Heart left ventricle (tissue), 16 donors: ENCODE measurements at regions not wholly inside any gene's neighbourhood (a gene's known extent, or its start where the extent isn't known, plus 50 kb on each side); places are given as distances from the start of the nearest gene placed in this dataset.

Experiments used
- ATAC-seq, 4 donors: fragments of 200-7000 bp; cut with Tn5 transposase; one replicate each; pipeline ENCODE4 v1.9.1; 2020 to 2022; ENCODE audit warnings: moderate library complexity in 4 of 4, mild to moderate bottlenecking in 3 of 4, moderate number of reproducible peaks in 1 of 4
- DNase-seq, 5 donors: peaks; one replicate each; pipeline ENCODE4 v3.0.0-alpha.2; 2020
- H3K27ac ChIP-seq, 12 donors: fragments of 200-600 bp; sonication (generic) in 4 of 12; one replicate each; pipeline versions ENCODE4 v1.5.0 to v1.8.0; 2016 to 2022; ENCODE audit warnings: mild to moderate bottlenecking in 2 of 12
- H3K27me3 ChIP-seq, 9 donors: fragments of 200-600 bp; sonication (generic) in 2 of 9; one replicate each; pipeline versions ENCODE4 v1.5.1 to v1.8.0; 2016 to 2022; ENCODE audit warnings: mild to moderate bottlenecking in 3 of 9
- H3K36me3 ChIP-seq, 9 donors: fragments of 200-600 bp; sonication (generic) in 2 of 9; one replicate each; pipeline versions ENCODE4 v1.5.0 to v1.8.0; 2018 to 2022; ENCODE audit warnings: mild to moderate bottlenecking in 2 of 9
- H3K4me1 ChIP-seq, 12 donors: fragments of 200-600 bp; sonication (generic) in 4 of 12; one replicate each; pipeline versions ENCODE4 v1.5.0 to v1.8.0; 2016 to 2022; ENCODE audit warnings: mild to moderate bottlenecking in 3 of 12
- H3K4me3 ChIP-seq, 12 donors: fragments of 200-600 bp; sonication (generic) in 4 of 12; one replicate each; pipeline versions ENCODE4 v1.5.0 to v1.8.0; 2017 to 2022; ENCODE audit warnings: mild to moderate bottlenecking in 9 of 12, moderate library complexity in 4 of 12
- H3K9me3 ChIP-seq, 12 donors: fragments of 200-600 bp; sonication (generic) in 4 of 12; one replicate each; pipeline versions ENCODE4 v1.5.0 to v1.8.0; 2016 to 2022; ENCODE audit warnings: mild to moderate bottlenecking in 1 of 12
- POLR2A ChIP-seq, 2 donors: fragments of 450-650 bp; IDR thresholded peaks; one replicate each; pipeline ENCODE4 v1.6.1; 2017; ENCODE audit warnings: antibody characterized with exemption in 2 of 2, mild to moderate bottlenecking in 2 of 2, moderate library complexity in 2 of 2
- whole genome bisulfite sequencing, 4 donors: extraction: QIAGEN DNeasy Blood & Tissue Kit in 2 of 4; methylation state at CpG; one replicate each; pipeline versions ENCODE4 v1.1.5 to v1.1.7; 2013 to 2018; 5-methylcytosine and 5-hydroxymethylcytosine counted together
- intact Hi-C, 10 donors: fragments of 100-400 bp; cut with DNase I; formaldehyde crosslinking; loops; one replicate each; pipeline versions ENCODE4 v1.11.1 to v1.14.2; 2022
- TF ChIP-seq, protein P1 (sequence below), 12 donors: fragments of 200-600 bp; sonication (generic) in 4 of 12; IDR thresholded peaks; one replicate each; pipeline versions ENCODE4 v1.5.0 to v1.8.0; 2018 to 2022; ENCODE audit warnings: antibody characterized with exemption in 12 of 12, mild to moderate bottlenecking in 5 of 12
- donor health status: ischemic (EF 13 %, LVEDD 7.1; RV severe dilation, severe dysfunction).
- donor health status: healthy with polysubstance abuse.
- donor health status: DM: no; HTN: yes; CAD: no.
- donor health status: DM: no; HTN: no; CAD: no.
- donor health status: ischemic (EF 25% LVEDD 6.9; RV normal size, moderate dysfunction).
- donor health status: ischemic (EF 25% LVEDD 5.7; RV mildly dilated, moderate dysfunction).
- donor health status: healthy.
- donor health status: DM: yes; HTN: yes; CAD: no.
- donor health status: ischemic (EF 35%, LVEDD 5.7; RV mildly dilated, moderate dysfunction).
- donor health status: nonischemic (EF 11% LVEDD 7.7; RV severe dilation, severe dysfunction).
- donor health status: DM: yes; HTN: yes; CAD: no.
- donor health status: PGD.
- donor health status: ischemic (EF 29% LVEDD 5.4; RV normal size, mild dysfunction).
- donor health status: nonischemic (EF 23%, LVEDD 6.1; RV moderate dilation, normal function).

DNA sequence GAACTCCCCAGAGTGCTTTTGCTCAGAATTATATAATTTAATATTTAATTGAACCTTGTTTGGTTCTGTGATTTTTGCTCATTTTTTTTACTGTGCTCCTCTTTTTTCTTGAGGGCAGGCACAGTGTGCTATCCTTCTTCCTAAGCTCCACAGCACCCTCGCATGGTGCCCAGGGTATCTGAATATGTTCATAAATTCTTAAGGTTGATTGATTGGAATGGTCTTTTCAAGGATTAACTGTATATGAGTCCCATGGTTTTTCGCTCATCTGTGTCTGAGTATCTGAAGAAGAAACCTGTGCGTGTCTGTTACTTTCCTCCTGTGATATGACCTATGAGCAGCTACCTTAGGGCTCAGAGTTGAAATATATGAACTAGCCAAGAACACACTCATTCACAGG lies 393.7 kb downstream of the HLX start:
- H3K9me3 ChIP-seq: no peaks in the 10 kb centered on the region
- intact Hi-C loops: loop anchor here in 4 of 10 donors (10.0 kb wide), 3 partner anchors 358 to 398 kb away; partner anchors contain the start of gene HLX (in 1 of the 4)
- 87 to 97% (median 93%) methylated on average over 3 of the region's 3 CpGs for WGBS, 4 donors
- H3K27ac ChIP-seq: no peak overlapping the region
- no peaks in the 10 kb centered on the region for H3K27me3 ChIP-seq
- H3K4me3 ChIP-seq: no peak overlapping the region
- DNase-seq (no peak), ATAC-seq (no peak)
- TF ChIP-seq POLR2A (IDR thresholded peaks at IDR 0.05): no peak
- TF ChIP-seq, protein P1, sequence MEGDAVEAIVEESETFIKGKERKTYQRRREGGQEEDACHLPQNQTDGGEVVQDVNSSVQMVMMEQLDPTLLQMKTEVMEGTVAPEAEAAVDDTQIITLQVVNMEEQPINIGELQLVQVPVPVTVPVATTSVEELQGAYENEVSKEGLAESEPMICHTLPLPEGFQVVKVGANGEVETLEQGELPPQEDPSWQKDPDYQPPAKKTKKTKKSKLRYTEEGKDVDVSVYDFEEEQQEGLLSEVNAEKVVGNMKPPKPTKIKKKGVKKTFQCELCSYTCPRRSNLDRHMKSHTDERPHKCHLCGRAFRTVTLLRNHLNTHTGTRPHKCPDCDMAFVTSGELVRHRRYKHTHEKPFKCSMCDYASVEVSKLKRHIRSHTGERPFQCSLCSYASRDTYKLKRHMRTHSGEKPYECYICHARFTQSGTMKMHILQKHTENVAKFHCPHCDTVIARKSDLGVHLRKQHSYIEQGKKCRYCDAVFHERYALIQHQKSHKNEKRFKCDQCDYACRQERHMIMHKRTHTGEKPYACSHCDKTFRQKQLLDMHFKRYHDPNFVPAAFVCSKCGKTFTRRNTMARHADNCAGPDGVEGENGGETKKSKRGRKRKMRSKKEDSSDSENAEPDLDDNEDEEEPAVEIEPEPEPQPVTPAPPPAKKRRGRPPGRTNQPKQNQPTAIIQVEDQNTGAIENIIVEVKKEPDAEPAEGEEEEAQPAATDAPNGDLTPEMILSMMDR (IDR thresholded peaks at IDR 0.05): peak in 7 of 12 donors; percentile 18 to 41 (median 34)
- H3K4me1 ChIP-seq: no peaks in the 10 kb centered on the region
- no peaks in the 10 kb centered on the region for H3K36me3 ChIP-seq

DNA sequence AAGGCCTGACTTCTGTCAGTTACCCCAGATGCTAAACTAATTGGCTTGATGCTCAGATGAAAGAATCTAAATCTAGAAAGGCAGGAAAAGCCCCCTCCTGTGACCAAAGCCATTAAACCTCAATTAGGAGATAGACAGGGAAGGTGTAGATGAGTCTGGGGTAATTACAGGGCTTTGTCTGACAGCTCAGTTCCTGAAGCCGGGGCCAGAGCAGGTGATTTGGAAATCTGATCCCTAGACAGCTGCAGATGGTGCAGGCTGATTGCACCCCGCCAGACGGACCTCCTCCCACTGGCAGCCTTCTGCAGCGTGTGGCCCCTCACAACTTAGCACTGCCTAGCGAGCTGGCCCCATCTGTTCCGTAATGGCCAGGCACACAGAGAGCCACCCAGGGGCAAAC lies 395.1 kb downstream of the HLX start:
- TF ChIP-seq POLR2A (IDR thresholded peaks at IDR 0.05): no peak
- TF ChIP-seq, protein P1 (IDR thresholded peaks at IDR 0.05): no peak
- ATAC-seq (no peak), DNase-seq (peak in 1 of 5 donors; percentile 27)
- no peak overlapping the region for H3K4me3 ChIP-seq
- H3K4me1 ChIP-seq: no peaks in the 10 kb centered on the region
- no peaks in the 10 kb centered on the region for H3K9me3 ChIP-seq
- no peaks in the 10 kb centered on the region for H3K36me3 ChIP-seq
- H3K27me3 ChIP-seq: no peaks in the 10 kb centered on the region
- 68 to 84% (median 80%) methylated on average over 6 of the region's 6 CpGs for WGBS, 4 donors
- intact Hi-C loops: loop anchor here in 4 of 10 donors (10.0 kb wide), 3 partner anchors 360 to 400 kb away; partner anchors contain the start of gene HLX (in 1 of the 4)
- no peak overlapping the region for H3K27ac ChIP-seq

DNA sequence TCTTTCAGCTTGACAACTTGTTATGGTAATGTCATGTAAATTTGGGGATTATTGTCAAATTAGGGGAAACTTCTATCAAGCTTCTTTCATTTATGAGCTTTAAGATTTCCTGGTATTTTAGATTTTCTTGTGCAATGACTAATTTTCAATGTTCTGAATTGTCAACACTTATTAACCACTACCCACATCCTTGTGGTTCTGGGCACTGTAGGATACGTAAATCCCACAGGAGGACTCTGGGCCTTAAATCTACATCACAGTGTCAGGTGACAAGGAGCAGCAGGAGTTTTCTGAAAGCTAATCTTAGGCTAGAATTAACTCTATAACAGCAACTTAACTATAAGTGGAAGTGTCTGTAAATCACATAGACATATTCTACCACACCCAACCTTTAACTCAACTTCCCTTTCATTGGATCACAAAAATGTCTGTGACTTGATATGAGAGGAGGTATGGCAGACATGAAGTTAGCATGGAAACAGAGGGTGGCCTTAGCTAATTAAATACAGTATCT lies 397.7 kb downstream of the HLX start:
- no peak overlapping the region for H3K4me3 ChIP-seq
- ATAC-seq (no peak), DNase-seq (no peak)
- TF ChIP-seq, protein P1 (IDR thresholded peaks at IDR 0.05): no peak
- TF ChIP-seq POLR2A (IDR thresholded peaks at IDR 0.05): no peak
- intact Hi-C loops: loop anchor here in 4 of 10 donors (10.0 kb wide), 3 partner anchors 362 to 402 kb away; partner anchors contain the start of gene HLX (in 1 of the 4)
- no peaks in the 10 kb centered on the region for H3K9me3 ChIP-seq
- H3K27me3 ChIP-seq: no peaks in the 10 kb centered on the region
- H3K27ac ChIP-seq: no peak overlapping the region
- 81 to 92% (median 85%) methylated on average over 1 of the region's 1 CpG for WGBS, 4 donors
- no peaks in the 10 kb centered on the region for H3K36me3 ChIP-seq
- no peaks in the 10 kb centered on the region for H3K4me1 ChIP-seq

DNA sequence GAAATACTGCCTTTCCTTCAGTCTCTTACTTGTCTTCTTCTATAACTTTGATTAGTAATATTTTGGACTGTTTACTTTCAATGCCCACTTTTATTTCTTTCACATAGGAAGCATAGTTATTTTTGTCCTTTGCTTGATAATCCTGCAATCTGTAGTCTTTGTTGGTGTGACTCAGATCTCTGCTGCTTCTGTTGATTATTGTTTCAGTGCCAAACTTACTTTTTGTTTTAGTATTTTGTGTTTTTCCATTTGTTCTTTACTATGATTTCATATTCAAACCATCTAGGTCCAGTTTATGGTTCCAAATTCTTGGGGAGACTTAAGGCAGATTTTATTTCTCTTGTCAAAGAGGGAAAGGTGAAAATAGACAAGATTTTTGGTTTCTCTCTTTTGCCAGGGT lies 399.9 kb downstream of the HLX start:
- Histone ChIP-seq H3K27ac (no peak overlapping the region), H3K27me3 (no peaks in the 10 kb centered on the region), H3K9me3 (no peaks in the 10 kb centered on the region), H3K36me3 (no peaks in the 10 kb centered on the region), H3K4me3 (no peak overlapping the region), H3K4me1 (peaks cover 0 to 2% (median 0%) of the 10 kb centered on the region in 12 donors)
- ATAC-seq (no peak), DNase-seq (no peak)
- intact Hi-C loops: loop anchor here in 4 of 10 donors (10.0 kb wide), 3 partner anchors 364 to 404 kb away; partner anchors contain the start of gene HLX (in 1 of the 4)
- TF ChIP-seq, protein P1 (IDR thresholded peaks at IDR 0.05): no peak
- no peak for TF ChIP-seq POLR2A (IDR thresholded peaks at IDR 0.05)
